HG02885 (cell line): ENCODE measurements at regions not wholly inside any gene's neighbourhood (a gene's known extent, or its start where the extent isn't known, plus 50 kb on each side); places are given as distances from the start of the nearest gene placed in this dataset.

Source experiments
- ATAC-seq: cut with Tn5 transposase; IDR thresholded peaks from one replicate; pipeline ENCODE4 v1.9.1; 2021; ENCODE audit warnings: mild to moderate bottlenecking; ENCODE audit not compliant: unreplicated experiment, poor library complexity

- ATAC-seq = no peak
Measured at GRCh38 chr6:170052991-170053821, 237.7 kb downstream of the DLL1 start.

DNA sequence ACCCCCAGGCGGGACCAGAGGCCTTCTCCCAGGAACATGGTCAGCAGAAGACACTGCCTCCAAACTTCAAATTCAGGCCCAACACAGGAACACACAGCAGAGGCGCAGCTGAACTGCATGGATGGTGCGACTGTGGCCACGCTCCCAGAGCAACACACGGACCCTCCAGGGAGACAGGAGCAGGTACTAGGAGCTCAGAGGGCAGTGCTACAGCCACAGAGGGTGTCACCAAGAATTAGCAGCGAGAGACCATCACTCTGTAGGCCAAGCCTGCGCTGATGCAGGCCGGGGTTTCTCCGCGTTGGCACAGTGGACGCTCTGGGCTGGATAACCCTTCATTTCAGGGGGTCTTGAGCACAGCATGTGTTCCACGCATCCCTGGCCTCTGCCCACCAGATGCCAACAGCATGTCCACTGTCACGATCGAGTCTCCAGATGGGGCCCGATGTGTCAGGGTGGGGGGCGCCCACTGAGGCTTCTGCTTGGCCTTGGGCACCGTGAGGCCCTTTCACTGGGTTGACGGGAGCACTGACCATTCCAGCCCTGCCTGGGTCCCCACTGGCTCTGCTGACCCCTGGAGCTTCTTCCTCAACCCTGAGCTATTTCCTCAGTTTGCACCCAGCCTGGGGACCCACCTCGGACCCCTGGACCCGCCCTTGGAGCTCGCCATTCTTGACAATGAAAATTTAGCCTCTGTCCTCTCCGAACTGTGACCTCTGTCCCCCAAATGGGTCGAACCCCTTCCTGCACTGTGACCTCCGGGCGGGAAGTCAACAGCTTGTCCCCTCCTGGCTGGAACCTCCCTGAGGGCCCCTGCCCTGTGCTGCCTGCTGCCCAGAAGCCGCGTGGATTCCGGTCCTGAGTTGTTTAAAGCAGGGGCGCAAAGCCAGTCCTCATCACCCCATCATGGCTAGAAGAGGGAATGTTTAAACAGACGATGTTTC, 239.4 kb downstream of the DLL1 start:
- no peak for ATAC-seq

DNA sequence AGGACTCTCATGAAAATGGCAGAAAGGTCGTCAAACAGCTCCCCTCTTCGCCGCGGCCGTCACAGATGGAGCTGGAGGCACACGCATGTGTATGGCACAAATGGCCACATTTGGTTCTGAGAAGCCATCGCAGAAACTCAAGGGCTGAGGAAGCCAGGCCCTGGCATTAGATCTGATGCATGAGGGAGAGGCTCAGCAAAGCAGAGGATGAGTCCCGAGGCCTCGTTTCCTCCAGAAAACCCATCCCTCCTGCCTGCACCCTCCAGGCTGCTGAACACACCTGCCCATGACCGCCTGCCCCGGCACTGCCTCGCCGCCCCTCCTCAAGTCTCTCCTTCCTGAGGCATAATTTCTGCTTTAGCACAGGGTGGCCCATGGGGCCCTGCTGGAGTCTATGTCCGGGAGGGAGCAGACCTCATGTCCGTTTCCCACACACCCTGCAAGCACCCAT, 240.3 kb downstream of the DLL1 start:
- no peak for ATAC-seq

DNA sequence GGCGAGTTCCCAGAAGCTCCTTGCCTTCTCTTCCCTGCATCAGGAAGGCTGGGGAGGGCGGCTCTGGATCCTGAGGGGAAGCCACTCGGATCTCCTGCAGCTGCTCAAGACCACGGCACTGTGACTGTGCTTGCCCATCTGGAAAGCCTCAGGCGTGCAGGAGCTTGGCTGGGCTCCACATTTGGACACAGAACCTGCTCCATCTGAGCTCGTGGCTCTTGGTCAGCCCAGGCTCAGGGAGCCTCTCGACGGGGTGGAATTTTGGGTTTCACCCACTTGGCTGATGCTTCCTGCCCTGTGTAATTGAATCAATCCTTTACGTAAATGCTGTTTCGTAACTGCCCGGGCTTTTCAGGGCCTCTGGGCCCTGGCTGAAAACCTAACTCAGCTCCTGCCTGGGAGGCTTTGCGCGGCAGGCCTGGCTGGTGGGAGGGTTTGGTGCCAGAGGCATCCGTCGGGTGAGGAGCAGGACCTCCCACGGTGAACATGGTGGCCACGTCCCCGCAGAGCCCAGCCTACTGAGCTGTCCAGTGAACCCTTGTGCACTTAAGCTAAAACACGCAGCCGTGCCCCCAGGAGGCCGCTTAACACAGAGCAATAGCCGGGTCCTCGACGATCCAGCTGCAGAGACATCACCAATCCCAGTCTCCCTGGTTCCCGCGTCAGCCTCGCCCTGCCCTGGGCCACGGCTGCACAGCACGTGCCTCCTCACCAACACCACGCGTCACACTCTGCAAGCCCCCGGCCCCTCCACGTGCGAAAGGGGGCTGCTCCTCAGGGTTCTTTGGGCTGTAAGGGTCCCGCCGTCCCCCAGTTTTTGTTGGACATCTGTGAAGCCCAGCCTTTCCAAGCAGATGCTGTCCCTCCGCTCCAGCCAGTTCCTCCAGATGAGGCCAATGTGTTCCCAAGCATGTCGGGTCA, 241.0 kb downstream of the DLL1 start:
- no peak for ATAC-seq

DNA sequence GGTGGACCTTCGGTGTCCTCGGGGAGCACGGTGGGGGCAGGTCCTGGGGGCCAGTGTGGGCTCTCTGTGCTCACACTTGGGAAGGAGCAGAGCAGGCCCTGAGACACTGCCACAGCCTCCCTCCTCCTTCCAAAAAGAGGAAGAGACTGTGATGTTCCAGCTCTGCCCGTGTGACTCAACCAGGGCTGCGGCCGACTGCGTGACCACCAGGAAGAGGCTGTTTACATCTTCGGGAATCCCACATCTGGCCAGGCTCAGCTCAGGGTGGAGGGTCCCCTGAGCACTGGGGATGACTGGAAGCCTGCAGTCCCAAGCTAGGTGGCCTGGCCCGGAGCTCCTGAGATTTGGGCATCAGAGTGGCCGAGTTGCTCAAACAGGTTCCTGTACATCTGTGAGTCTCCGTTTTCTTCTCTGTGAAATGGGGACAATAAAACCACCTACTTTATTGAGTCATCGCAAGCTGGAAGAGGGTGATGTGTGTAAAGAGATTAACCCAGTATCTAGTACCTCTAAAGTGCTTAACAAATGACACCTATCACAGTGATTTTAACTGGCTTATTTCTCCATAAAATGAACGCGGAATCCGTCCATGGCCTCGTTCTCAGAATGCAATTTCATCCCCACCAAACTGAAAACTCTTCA, 242.1 kb downstream of the DLL1 start:
- ATAC-seq = no peak

DNA sequence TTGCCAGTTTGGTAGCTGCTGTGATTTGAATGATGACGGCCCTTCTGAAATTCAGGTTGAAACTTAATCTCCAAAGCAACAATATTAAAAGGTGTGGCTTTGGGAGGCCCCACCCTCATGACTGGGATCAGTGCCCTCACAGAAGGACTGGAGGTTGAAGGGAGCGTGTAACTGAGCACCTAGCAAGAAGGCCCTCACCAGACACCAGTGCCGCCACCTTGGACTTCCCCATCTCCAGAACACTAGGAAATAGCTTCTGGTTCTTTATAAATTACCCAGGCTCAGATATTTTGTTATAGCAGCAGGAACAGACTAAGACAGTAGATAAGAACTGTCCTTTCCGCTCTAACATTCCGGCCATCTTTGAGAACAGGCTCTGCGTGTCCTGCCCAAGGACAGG, 243.1 kb downstream of the DLL1 start:
- ATAC-seq = no peak

- no peak for ATAC-seq
Measured at GRCh38 chr6:170046791-170047626, 243.9 kb downstream of the DLL1 start.

DNA sequence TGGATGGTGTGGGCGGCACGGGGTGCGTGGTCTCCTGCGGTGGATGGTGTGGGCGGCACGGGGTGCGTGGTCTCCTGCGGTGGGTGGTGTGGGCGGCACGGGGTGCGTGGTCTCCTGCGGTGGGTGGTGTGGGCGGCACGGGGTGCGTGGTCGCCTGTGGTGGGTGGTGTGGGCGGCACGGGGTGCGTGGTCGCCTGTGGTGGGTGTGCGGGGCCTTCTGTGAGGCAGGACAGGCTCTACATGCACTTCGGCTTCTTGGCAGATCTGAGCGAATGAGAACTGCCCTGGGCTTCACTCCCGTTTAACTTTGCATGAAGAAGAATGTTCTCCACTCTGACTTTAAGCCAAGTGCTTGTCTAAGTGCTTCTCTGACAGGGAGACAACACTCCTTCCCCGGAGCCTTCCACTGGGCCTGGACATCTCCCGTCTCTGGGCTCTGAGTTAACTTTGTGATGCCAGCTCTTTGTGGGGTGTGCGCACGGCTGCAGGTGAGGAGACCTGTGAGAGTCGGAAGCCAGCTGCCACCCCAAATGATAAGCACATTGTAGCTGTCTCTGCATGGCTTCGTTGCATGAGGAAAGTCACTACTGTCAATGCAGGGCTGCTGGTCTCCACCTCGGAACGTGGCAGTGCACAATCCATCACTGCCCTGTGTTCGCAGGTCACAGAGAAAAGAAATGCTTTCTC, 244.8 kb downstream of the DLL1 start:
- no peak for ATAC-seq

DNA sequence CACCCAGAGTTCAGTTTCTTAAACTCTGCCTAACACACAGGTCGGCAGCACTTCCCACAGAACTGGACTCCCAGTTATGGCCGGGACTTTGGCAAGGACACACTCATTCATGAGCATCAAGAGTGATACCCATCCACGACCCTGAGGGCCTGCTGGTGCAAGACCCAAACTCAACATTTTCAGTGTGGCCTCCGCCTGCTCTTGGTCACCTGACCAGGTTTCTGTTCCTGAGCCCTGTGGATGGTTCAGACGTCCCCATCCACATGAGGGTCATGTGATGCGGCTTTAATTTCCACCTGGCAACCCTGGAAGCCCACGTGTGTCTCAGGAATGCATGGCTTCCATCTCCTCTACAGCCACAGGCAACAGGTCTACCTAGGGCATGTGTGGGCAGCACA, 245.3 kb downstream of the DLL1 start:
- no peak for ATAC-seq

GRCh38 chr6:170044836-170045562, 245.9 kb downstream of the DLL1 start:
- ATAC-seq = no peak

GRCh38 chr6:170043881-170044790, 246.7 kb downstream of the DLL1 start:
- no peak for ATAC-seq

DNA sequence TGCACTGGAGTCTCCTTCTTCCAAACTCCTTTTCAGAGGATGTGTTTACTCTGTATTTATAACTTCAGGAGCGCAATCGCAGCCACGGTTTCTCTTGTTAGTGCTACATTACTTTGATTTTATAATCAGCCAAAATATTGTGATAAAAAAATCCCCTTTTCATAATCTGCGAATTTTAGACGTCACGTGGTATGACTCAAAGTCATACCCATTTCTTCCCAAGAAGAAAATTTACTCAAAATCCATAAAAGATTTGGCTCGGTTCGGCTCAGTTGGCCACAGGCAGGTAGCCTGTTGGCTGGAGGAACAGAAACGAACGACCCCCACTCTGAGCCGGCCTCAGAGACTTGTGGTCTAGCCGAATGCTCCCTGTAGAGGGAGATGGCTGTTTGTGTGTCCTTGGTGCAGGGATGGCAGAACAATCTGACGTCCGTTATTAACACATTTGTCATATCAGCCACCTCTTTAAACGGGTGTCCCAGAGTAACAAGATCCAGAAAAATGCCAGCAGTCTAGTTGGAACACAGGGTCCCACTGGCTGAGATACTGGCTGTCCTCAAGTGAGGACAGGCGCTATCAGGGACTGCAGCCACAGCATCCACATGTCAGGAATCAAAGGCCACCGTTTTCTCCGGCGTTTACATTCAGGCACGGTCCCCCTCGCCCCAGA, 247.6 kb downstream of the DLL1 start:
- no peak for ATAC-seq

DNA sequence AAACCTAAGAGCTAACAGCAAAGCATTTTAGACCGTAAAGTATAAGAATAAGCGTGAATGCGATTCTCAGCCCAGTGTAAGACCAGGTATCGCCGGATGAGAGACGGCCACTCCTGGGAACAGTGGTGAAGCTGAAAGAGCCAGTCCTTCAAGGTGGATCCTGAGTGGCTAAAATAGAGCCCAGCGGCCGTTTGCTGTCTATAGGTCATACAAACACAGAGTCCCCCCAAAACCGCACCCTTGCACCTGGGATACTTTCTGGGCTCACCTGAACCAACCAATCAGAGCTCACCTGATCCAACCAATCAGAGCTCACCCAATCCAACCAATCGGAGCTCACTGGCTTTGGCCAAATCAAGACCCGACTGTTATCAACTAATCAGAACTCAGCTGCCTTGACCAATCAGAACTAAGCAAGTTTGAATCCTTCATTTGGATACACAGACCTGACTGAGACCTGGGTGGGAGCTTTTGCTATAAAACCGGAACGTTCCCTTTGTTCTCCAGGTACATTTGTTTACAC, 248.2 kb downstream of the DLL1 start:
- no peak for ATAC-seq

- ATAC-seq = no peak
Measured at GRCh38 chr6:170042123-170042522, 248.8 kb downstream of the DLL1 start.

DNA sequence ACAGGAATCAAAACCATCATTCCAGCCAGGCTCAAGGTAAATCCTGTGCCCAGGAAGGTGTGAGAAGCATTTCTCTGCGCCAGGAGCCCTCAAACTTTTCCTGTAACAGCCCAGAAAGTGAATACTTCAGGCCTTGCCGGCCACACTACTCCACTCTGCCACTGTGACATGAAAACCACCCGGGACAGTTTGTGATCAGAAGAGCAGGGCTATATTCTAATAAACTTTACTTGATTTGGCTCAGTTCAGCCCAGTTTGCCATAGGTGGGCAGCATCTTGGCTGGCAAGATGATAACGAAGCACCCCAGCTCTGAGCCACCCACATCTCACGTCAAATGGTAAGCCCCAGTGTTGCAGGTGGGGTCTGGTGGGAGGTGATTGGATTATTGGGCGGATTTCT, 249.4 kb downstream of the DLL1 start:
- ATAC-seq = no peak

DNA sequence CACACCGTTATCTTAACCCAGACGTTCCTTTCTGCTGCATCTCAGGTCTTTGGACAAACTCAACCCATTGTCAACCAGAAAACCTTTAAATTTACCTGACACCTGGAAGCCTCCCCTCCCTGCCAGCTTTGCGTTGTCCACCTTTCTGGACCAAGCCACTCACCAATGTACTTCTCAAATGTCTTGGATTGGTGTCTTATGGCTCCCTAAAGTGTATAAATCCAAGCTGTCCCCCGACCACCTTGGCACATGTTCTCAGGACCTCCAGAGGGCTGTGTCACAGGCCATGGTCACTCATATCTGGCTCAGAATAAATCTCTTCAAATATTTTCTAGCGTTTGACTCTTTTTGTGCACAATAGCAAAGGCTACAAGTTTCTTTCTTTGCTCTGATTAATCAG, 250.0 kb downstream of the DLL1 start:
- ATAC-seq = no peak
